ENCODE measurements at regions not wholly inside any gene's neighbourhood (a gene's known extent, or its start where the extent isn't known, plus 50 kb on each side); places are given as distances from the start of the nearest gene placed in this dataset.

GRCh38 chr14:97376310-97376709 lies 579.1 kb downstream of the VRK1 start:
- no peak for DNase-seq
- H3K4me1 ChIP-seq: no peaks in the 10 kb centered on the region
- H3K27ac ChIP-seq: no peak overlapping the region
- no peak overlapping the region for H3K4me3 ChIP-seq (replicated peaks in 1 of 3)
- H3K36me3 ChIP-seq: no peaks in the 10 kb centered on the region
- 88 to 92% methylated on average over 3 of the region's 3 CpGs for WGBS, 2 donors
- H3K9me3 ChIP-seq: no peaks in the 10 kb centered on the region
- TF ChIP-seq POLR2A (IDR thresholded peaks at IDR 0.05) (no peak), CTCF (IDR thresholded peaks at IDR 0.05) (no peak)
- intact Hi-C loops (cut with DNase I): no loop called here
- H3K27me3 ChIP-seq: no peaks in the 10 kb centered on the region

GRCh38 chr14:97377550-97377949 lies 580.4 kb downstream of the VRK1 start:
- no peaks in the 10 kb centered on the region for H3K9me3 ChIP-seq
- intact Hi-C loops (cut with DNase I): no loop called here
- WGBS, 2 donors: 68 to 75% methylated on average over 5 of the region's 5 CpGs
- H3K27ac ChIP-seq: no peak overlapping the region
- no peaks in the 10 kb centered on the region for H3K36me3 ChIP-seq
- H3K27me3 ChIP-seq: no peaks in the 10 kb centered on the region
- DNase-seq: no peak
- no peak overlapping the region for H3K4me3 ChIP-seq (replicated peaks in 1 of 3)
- TF ChIP-seq CTCF (IDR thresholded peaks at IDR 0.05) (no peak), POLR2A (IDR thresholded peaks at IDR 0.05) (no peak)
- no peaks in the 10 kb centered on the region for H3K4me1 ChIP-seq

GRCh38 chr14:97379091-97379531 lies 581.9 kb downstream of the VRK1 start:
- Histone ChIP-seq H3K36me3 (no peaks in the 10 kb centered on the region), H3K4me1 (no peaks in the 10 kb centered on the region), H3K27me3 (no peaks in the 10 kb centered on the region), H3K27ac (no peak overlapping the region), H3K4me3 (replicated peaks in 1 of 3) (no peak overlapping the region), H3K9me3 (no peaks in the 10 kb centered on the region)
- no peak for DNase-seq
- TF ChIP-seq CTCF (IDR thresholded peaks at IDR 0.05) (no peak), POLR2A (IDR thresholded peaks at IDR 0.05) (no peak)
- WGBS, 2 donors: 30 to 33% methylated on average over 7 of the region's 7 CpGs
- intact Hi-C loops (cut with DNase I): no loop called here

GRCh38 chr14:97380539-97380941 lies 583.4 kb downstream of the VRK1 start:
- Histone ChIP-seq H3K36me3 (no peaks in the 10 kb centered on the region), H3K4me3 (replicated peaks in 1 of 3) (no peak overlapping the region), H3K9me3 (no peaks in the 10 kb centered on the region), H3K27me3 (no peaks in the 10 kb centered on the region), H3K27ac (no peak overlapping the region), H3K4me1 (no peaks in the 10 kb centered on the region)
- no peak for DNase-seq
- WGBS, 2 donors: 86 to 90% methylated on average over 7 of the region's 7 CpGs
- intact Hi-C loops (cut with DNase I): no loop called here
- TF ChIP-seq CTCF (IDR thresholded peaks at IDR 0.05) (no peak), POLR2A (IDR thresholded peaks at IDR 0.05) (no peak)

- 92 to 100% methylated on average over 1 of the region's 1 CpG for WGBS, 2 donors
- intact Hi-C loops (cut with DNase I): no loop called here
- no peaks in the 10 kb centered on the region for H3K4me1 ChIP-seq
Measured at GRCh38 chr14:97381309-97381708, 584.1 kb downstream of the VRK1 start.

More at GRCh38 chr14:97381309-97381708, 584.1 kb downstream of the VRK1 start:
- no peak overlapping the region for H3K4me3 ChIP-seq (replicated peaks in 1 of 3)
- H3K36me3 ChIP-seq: no peaks in the 10 kb centered on the region
- H3K9me3 ChIP-seq: no peaks in the 10 kb centered on the region
- no peak for DNase-seq
- no peaks in the 10 kb centered on the region for H3K27me3 ChIP-seq
- TF ChIP-seq POLR2A (IDR thresholded peaks at IDR 0.05): no peak
- no peak for TF ChIP-seq CTCF (IDR thresholded peaks at IDR 0.05)
- H3K27ac ChIP-seq: no peak overlapping the region
